WERI-Rb-1 (cell line): ENCODE measurements at regions not wholly inside any gene's neighbourhood (a gene's known extent, or its start where the extent isn't known, plus 50 kb on each side); places are given as distances from the start of the nearest gene placed in this dataset.

Source experiments
- DNase-seq: peaks from one replicate; pipeline ENCODE4 v3.0.0-alpha.2; 2020
- H3K27ac ChIP-seq: fragments of 250-450 bp; sonication (Bioruptor Pico); 2 replicates; pipeline ENCODE4 v1.5.1; 2020; ENCODE audit warnings: mild to moderate bottlenecking, moderate library complexity
- H3K27me3 ChIP-seq: fragments of 250-450 bp; sonication (Bioruptor Pico); 2 replicates; pipeline ENCODE4 v1.5.1; 2021; ENCODE audit warnings: mild to moderate bottlenecking, low read depth, moderate library complexity; ENCODE audit not compliant: insufficient read depth, severe bottlenecking
- H3K36me3 ChIP-seq: fragments of 250-450 bp; sonication (Bioruptor Pico); 2 replicates; pipeline ENCODE4 v1.5.1; 2020; ENCODE audit warnings: mild to moderate bottlenecking, moderate library complexity
- H3K4me3 ChIP-seq: 2 replicates; pipeline ENCODE4 v1.5.1; 2011; ENCODE audit warnings: low read depth, mild to moderate bottlenecking, control low read depth, low read length
- H3K9me3 ChIP-seq: fragments of 250-450 bp; sonication (Bioruptor Pico); 2 replicates; pipeline ENCODE4 v1.5.1; 2021; ENCODE audit warnings: mild to moderate bottlenecking, moderate library complexity; ENCODE audit not compliant: severe bottlenecking
- TF ChIP-seq, protein P1 (sequence below): IDR thresholded peaks from 2 replicates; pipeline ENCODE4 v1.5.1; 2011; ENCODE audit warnings: low read depth, mild to moderate bottlenecking, control low read depth, inconsistent platforms, low read length

- Histone ChIP-seq H3K36me3 (no peaks in the 10 kb centered on the region), H3K27ac (no peak overlapping the region), H3K27me3 (no peaks in the 10 kb centered on the region), H3K9me3 (no peaks in the 10 kb centered on the region), H3K4me3 (no peak overlapping the region)
- TF ChIP-seq, protein P1, sequence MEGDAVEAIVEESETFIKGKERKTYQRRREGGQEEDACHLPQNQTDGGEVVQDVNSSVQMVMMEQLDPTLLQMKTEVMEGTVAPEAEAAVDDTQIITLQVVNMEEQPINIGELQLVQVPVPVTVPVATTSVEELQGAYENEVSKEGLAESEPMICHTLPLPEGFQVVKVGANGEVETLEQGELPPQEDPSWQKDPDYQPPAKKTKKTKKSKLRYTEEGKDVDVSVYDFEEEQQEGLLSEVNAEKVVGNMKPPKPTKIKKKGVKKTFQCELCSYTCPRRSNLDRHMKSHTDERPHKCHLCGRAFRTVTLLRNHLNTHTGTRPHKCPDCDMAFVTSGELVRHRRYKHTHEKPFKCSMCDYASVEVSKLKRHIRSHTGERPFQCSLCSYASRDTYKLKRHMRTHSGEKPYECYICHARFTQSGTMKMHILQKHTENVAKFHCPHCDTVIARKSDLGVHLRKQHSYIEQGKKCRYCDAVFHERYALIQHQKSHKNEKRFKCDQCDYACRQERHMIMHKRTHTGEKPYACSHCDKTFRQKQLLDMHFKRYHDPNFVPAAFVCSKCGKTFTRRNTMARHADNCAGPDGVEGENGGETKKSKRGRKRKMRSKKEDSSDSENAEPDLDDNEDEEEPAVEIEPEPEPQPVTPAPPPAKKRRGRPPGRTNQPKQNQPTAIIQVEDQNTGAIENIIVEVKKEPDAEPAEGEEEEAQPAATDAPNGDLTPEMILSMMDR: no peak
- DNase-seq: no peak
Measured at GRCh38 chr10:111725050-111725449, 458.5 kb downstream of the GPAM start.

GRCh38 chr10:111732166-111732785 lies 451.3 kb downstream of the GPAM start:
- no peaks in the 10 kb centered on the region for H3K9me3 ChIP-seq
- H3K27me3 ChIP-seq: peaks cover 3% of the 10 kb centered on the region
- H3K36me3 ChIP-seq: no peaks in the 10 kb centered on the region
- no peak for DNase-seq
- TF ChIP-seq, protein P1: no peak
- no peak overlapping the region for H3K4me3 ChIP-seq
- H3K27ac ChIP-seq: no peak overlapping the region

DNA sequence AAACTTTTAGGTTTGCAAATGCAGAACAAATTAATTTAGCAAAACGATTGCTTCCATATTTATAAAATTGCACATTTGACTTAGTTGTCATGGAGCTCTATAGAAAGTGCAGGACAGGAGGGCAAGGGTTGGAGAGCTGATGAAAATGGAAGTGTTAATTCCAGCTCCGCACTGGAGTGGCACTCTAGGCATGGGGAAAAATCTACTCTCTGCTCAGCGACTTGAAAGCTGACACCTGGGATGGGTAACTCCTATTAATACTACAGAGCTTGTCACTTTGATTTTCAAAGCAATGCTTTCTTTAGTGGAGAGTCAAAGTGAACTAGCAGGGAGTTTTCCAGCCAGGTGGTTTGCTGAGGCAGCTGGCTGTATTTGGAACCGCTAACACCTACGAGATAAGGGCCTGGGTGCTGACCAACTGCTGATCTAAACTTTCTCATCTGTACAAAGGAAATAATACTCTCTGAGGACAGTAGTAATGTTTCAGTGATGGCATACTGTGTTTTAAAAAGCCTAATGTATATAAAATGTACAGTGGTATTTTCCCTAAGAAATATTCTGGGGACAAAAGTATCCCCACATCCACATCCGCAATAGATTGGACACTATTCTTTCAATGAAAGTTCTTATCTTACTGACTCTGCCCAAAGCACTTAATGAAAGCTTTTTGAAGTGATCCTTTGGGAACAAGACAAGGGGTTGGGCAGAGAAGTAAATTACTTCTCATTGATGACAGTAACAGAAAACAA lies 444.3 kb downstream of the GPAM start:
- DNase-seq: no peak
- peaks cover 3% of the 10 kb centered on the region for H3K27me3 ChIP-seq

DNA sequence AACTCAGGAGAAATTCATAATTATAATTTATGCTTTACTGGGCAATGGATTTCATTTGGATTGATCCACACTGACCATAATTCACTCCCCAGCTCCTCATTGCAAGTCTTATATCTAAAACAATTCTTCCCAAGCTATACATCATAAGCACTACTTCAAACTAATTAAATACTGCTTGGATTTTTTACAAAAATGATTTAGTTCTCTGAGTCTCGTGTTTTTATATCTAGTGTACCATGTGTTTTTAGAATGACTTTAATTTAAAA lies 443.8 kb downstream of the GPAM start:
- Histone ChIP-seq H3K9me3 (no peaks in the 10 kb centered on the region), H3K36me3 (no peaks in the 10 kb centered on the region), H3K4me3 (no peak overlapping the region), H3K27me3 (peaks cover under 1% of the 10 kb centered on the region), H3K27ac (no peak overlapping the region)
- DNase-seq: no peak
- TF ChIP-seq, protein P1: no peak

More for the DNA sequence above, 444.3 kb downstream of the GPAM start:
- TF ChIP-seq, protein P1: no peak
- Histone ChIP-seq H3K36me3 (no peaks in the 10 kb centered on the region), H3K4me3 (no peak overlapping the region), H3K9me3 (no peaks in the 10 kb centered on the region), H3K27ac (no peak overlapping the region)

GRCh38 chr10:111745982-111746381 lies 437.6 kb downstream of the GPAM start:
- Histone ChIP-seq H3K36me3 (no peaks in the 10 kb centered on the region), H3K27ac (no peak overlapping the region), H3K9me3 (no peaks in the 10 kb centered on the region), H3K4me3 (no peak overlapping the region), H3K27me3 (no peaks in the 10 kb centered on the region)
- no peak for DNase-seq
- TF ChIP-seq, protein P1: no peak

DNA sequence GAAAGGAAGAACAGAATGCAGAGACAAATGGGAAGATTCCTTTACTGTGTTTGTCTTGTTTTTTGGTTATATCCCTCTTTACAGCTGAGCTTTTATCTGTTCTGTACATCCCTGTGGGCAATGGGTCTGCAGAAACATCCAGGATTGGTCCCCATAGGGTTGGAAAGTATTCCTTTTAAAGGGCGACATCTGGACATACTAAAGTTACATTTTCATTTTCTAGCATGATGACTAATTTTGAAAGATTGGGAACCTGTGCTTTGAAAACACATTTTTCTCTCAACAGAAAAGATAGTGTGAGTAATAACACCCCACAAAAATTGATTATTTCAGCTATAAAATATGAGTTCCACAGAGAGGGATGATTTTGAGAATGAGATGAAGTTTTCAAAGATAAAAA lies 435.8 kb downstream of the GPAM start:
- TF ChIP-seq, protein P1: no peak
- no peaks in the 10 kb centered on the region for H3K27me3 ChIP-seq
- H3K9me3 ChIP-seq: no peaks in the 10 kb centered on the region
- no peak overlapping the region for H3K4me3 ChIP-seq
- no peak for DNase-seq
- no peak overlapping the region for H3K27ac ChIP-seq
- no peaks in the 10 kb centered on the region for H3K36me3 ChIP-seq
